HepG2 (cell line): ENCODE measurements at regions not wholly inside any gene's neighbourhood (a gene's known extent, or its start where the extent isn't known, plus 50 kb on each side); places are given as distances from the start of the nearest gene placed in this dataset.

Experiments
- CEBPB ChIP-seq: IDR thresholded peaks from 2 replicates; pipeline ENCODE4 v1.6.1; 2011; ENCODE audit warnings: low read depth, low read length, improper control_type of control experiment, borderline replicate concordance
- CREM ChIP-seq, 2 experiments: sonication (generic) in 1 of 2; formaldehyde crosslinking in 1 of 2; IDR thresholded peaks; 2 replicates each; pipeline versions ENCODE4 v1.4.0 to v1.6.1; 2016 to 2020; ENCODE audit warnings: antibody characterized with exemption in 1 of 2, mild to moderate bottlenecking in 1 of 2, missing genetic modification reagents in 1 of 2
- GLI4 ChIP-seq: sonication (generic); formaldehyde crosslinking; IDR thresholded peaks from 2 replicates; pipeline ENCODE4 v1.5.1; 2020; ENCODE audit warnings: missing genetic modification reagents, mild to moderate bottlenecking, moderate library complexity, borderline replicate concordance
- KDM5A ChIP-seq: fragments of 200-600 bp; sonication (generic); IDR thresholded peaks from 2 replicates; pipeline ENCODE4 v1.7.0; 2018; ENCODE audit warnings: antibody characterized with exemption, mild to moderate bottlenecking, low read length, borderline replicate concordance
- KMT2B ChIP-seq: IDR thresholded peaks from 2 replicates; pipeline ENCODE4 v1.6.1; 2016; ENCODE audit warnings: missing genetic modification reagents, missing compliant biosample characterization
- NFE2L1 ChIP-seq: sonication (generic); formaldehyde crosslinking; IDR thresholded peaks from 2 replicates; pipeline ENCODE4 v1.4.0; 2020; ENCODE audit warnings: missing genetic modification reagents, mild to moderate bottlenecking, borderline replicate concordance
- RCOR2 ChIP-seq: IDR thresholded peaks from 2 replicates; pipeline ENCODE4 v1.6.1; 2016; ENCODE audit warnings: missing biosample characterization, missing genetic modification reagents
- SAFB2 ChIP-seq: sonication (generic); formaldehyde crosslinking; IDR thresholded peaks from 2 replicates; pipeline ENCODE4 v1.5.1; 2020; ENCODE audit warnings: missing genetic modification reagents, low read depth, mild to moderate bottlenecking, borderline replicate concordance
- SRSF9 ChIP-seq: fragments of 200-400 bp; formaldehyde crosslinking; IDR thresholded peaks from 2 replicates; pipeline ENCODE4 v1.6.1; 2018; ENCODE audit warnings: borderline replicate concordance, mild to moderate bottlenecking, low read depth, low read length; ENCODE audit not compliant: insufficient read depth, poor library complexity, severe bottlenecking
- TEAD3 ChIP-seq: optimal IDR thresholded peaks from 2 replicates; pipeline ENCODE3; 2016; ENCODE audit warnings: borderline replicate concordance
- ZBTB39 ChIP-seq: sonication (generic); formaldehyde crosslinking; IDR thresholded peaks from 2 replicates; pipeline ENCODE4 v1.5.0; 2020; ENCODE audit warnings: missing genetic modification reagents
- ZBTB42 ChIP-seq: sonication (generic); formaldehyde crosslinking; IDR thresholded peaks from 2 replicates; pipeline ENCODE4 v1.5.0; 2020; ENCODE audit warnings: mild to moderate bottlenecking, missing genetic modification reagents
- ZFP36 ChIP-seq: fragments of 150-350 bp; IDR thresholded peaks from 2 replicates; pipeline ENCODE4 v1.6.1; 2018; ENCODE audit warnings: borderline replicate concordance, low read length, low read depth; ENCODE audit not compliant: partially characterized antibody
- ZFP90 ChIP-seq: sonication (generic); formaldehyde crosslinking; IDR thresholded peaks from 2 replicates; pipeline ENCODE4 v1.8.0; 2022; ENCODE audit warnings: missing genetic modification reagents, mild to moderate bottlenecking, inconsistent platforms, borderline replicate concordance
- ZFP91 ChIP-seq: sonication (generic); formaldehyde crosslinking; IDR thresholded peaks from 2 replicates; pipeline ENCODE4 v1.9.0; 2022; ENCODE audit warnings: missing genetic modification reagents, mild to moderate bottlenecking, borderline replicate concordance
- ZIK1 ChIP-seq: sonication (generic); formaldehyde crosslinking; IDR thresholded peaks from 2 replicates; pipeline ENCODE4 v1.5.0; 2020; ENCODE audit warnings: mild to moderate bottlenecking, low read depth, missing genetic modification reagents, borderline replicate concordance
- ZNF143 ChIP-seq: sonication (generic); formaldehyde crosslinking; IDR thresholded peaks from 2 replicates; pipeline ENCODE4 v1.4.0; 2020; ENCODE audit warnings: missing genetic modification reagents
- ZNF207 ChIP-seq: fragments of 450-650 bp; IDR thresholded peaks from 2 replicates; pipeline ENCODE4 v1.6.1; 2016; ENCODE audit warnings: antibody characterized with exemption, borderline replicate concordance
- ZNF225 ChIP-seq: sonication (generic); formaldehyde crosslinking; IDR thresholded peaks from 2 replicates; pipeline ENCODE4 v1.4.0; 2020; ENCODE audit warnings: mild to moderate bottlenecking, missing genetic modification reagents
- ZNF570 ChIP-seq: sonication (generic); formaldehyde crosslinking; IDR thresholded peaks from 2 replicates; pipeline ENCODE4 v1.4.0; 2020; ENCODE audit warnings: mild to moderate bottlenecking, missing genetic modification reagents, borderline replicate concordance
- ZNF589 ChIP-seq: sonication (generic); formaldehyde crosslinking; conservative IDR thresholded peaks from 2 replicates; pipeline ENCODE4 v1.8.0; 2022; ENCODE audit warnings: mild to moderate bottlenecking, moderate library complexity, missing genetic modification reagents
- ZNF614 ChIP-seq: IDR thresholded peaks from 2 replicates; pipeline ENCODE4 v1.6.1; 2018; ENCODE audit warnings: missing biosample characterization, missing genetic modification reagents, inconsistent platforms, borderline replicate concordance
- ZNF839 ChIP-seq: sonication (generic); formaldehyde crosslinking; IDR thresholded peaks from 2 replicates; pipeline ENCODE4 v1.4.0; 2020; ENCODE audit warnings: missing genetic modification reagents, mild to moderate bottlenecking, borderline replicate concordance

- TF ChIP-seq ZIK1 (CRISPR knock-in tag) (no peak), ZBTB42 (CRISPR knock-in tag) (no peak), ZFP90 (CRISPR knock-in tag) (no peak), CREM (IDR thresholded peaks at IDR 0.05) (no peak), CREM (CRISPR knock-in tag; IDR thresholded peaks at IDR 0.05) (no peak), KMT2B (CRISPR knock-in tag) (no peak), KDM5A (no peak), CEBPB (peak; percentile 38; the same call in 1 of the 2 replicates), ZNF614 (CRISPR knock-in tag) (no peak), ZFP36 (no peak), ZNF143 (CRISPR knock-in tag) (no peak), RCOR2 (CRISPR knock-in tag) (no peak), ZFP91 (CRISPR knock-in tag) (no peak), ZNF839 (no peak), ZNF225 (no peak), ZNF570 (CRISPR knock-in tag) (no peak), SRSF9 (no peak), SAFB2 (CRISPR knock-in tag) (no peak), NFE2L1 (no peak), GLI4 (no peak), TEAD3 (CRISPR knock-in tag) (no peak), ZNF207 (no peak), ZBTB39 (CRISPR knock-in tag) (no peak), ZNF589 (no peak)
Observed at GRCh38 chr12:28759333-28759732, 389.7 kb upstream of the FAR2 start (continued).
